Activated CD4-positive, alpha-beta T cell treated with anti-CD3 and anti-CD28 coated beads, Interleukin-2, amount 50 U/mL, for 16 hours (primary cell): ENCODE measurements at regions not wholly inside any gene's neighbourhood (a gene's known extent, or its start where the extent isn't known, plus 50 kb on each side); places are given as distances from the start of the nearest gene placed in this dataset.

Experiments
- DNase-seq: peaks from one replicate; pipeline ENCODE4 v3.0.0-alpha.2; 2020

- no peak for DNase-seq
These were observed 136.5 kb downstream of the DSEL start for GRCh38 chr18:67379981-67380380.

DNA sequence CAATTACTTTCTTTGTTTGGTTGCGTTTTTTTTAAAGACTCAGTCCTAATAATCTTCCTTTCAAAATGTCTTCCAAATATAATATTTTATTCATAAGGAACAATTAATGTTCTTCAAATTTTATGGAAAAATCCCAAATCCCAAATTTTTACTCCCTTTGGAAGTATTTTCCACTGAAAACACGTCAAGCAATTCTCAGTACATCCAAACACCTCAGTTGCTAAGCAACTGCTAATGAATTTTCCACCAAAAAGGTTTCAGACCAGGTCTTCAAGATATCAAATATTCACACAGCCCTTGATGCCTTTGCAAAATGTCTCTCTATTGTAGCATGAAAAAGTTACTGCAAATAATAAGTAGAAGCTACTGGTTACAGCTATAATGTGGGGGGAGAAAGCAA, 140.1 kb downstream of the DSEL start:
- no peak for DNase-seq

DNA sequence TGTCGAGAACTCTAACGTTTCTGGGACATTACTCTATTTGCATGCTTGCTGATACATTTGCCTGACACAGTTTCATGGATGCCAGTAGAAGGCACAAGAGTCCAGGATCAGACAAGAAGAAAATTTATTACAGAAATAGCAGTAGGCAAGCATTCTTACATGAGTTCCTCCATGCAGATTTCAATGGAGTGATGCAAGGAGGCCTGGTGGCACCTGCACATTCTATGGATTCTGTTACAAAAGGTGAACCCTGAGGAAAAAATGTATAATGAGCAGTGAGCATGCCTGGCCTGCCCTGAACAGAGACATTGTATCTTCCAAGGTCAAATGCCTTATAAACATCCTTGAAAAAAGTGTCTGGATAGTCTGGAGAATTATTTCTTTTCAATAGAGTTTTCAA, 142.9 kb downstream of the DSEL start:
- no peak for DNase-seq

DNA sequence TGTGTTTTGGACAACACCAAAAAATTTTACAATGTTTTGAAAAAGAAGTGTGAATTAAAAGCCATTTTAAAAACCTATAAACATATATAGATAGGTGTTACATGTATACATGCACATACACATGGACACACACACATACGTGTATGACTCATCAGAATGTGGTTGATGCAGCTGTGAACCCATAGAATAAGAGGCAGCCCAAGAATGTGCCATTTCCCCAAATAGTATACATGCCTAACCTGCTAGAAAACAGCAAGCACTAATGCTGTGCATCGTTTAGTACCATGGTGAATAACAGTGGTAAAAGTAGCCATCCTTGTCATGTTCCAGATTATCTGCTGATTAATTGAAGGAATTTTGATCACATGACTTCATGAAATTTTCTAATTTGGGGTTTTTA, 149.0 kb downstream of the DSEL start:
- DNase-seq, result no peak

DNA sequence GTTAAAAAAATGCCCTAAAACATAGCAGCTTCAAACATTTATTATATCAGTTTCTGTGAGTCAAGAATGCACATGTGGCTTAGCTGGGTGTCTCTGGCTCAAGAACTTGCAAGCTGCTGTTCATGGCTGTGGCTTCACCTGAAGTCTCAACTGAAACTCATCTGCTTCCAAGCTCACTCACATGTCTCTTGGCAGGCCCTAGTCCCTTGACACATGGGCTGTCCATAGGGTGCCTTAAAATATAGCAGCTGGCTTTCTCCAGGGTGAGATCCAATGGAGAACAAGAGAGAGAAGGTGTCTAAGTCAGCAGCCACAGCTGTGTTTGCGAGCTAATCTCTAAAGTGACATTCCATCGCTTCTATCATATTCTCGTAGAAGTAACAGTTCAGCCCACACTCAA, 152.8 kb downstream of the DSEL start:
- DNase-seq, result no peak

DNA sequence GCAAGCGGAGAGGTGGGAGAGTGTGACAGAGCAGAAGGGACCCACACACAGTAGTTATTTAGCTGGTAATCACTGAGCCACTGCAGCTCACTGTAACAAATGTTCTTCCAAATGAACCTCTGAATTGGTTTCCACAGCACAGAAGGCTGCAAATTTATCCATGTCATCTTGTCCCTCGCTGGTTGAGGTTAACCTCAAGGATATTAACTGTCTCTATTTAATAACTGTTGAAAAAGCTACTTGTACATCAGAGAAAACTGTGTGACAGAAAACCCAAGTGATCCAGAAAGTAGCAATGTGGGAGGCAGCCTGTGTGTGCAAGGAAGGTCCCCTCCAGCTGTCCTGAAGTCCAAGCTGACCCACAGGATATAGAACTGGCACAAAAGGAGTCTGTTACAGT, 153.6 kb downstream of the DSEL start:
- no peak for DNase-seq

- peak; percentile 72 for DNase-seq
These were observed 156.4 kb downstream of the DSEL start for GRCh38 chr18:67359873-67360838.

DNA sequence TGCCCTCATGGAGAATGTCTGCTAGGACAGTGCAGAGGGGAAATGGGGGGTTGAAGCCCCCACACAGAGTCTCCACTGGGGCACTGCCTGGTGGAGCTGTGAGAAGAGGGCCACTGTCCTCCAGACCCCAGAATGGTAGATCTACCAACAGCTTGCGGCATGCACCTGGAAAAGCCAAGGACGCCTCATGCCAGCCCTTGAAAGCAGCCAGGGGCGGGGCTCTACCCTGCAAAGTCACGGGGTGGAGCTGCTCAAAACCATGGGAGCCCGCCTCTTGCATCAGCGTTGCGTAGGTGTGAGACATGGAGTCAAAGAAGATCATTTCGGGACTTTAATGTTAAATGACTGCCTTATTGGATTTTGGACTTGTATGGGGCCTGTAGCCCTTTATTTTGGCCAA, 157.6 kb downstream of the DSEL start:
- no peak for DNase-seq

- no peak for DNase-seq
These were observed 161.8 kb downstream of the DSEL start for GRCh38 chr18:67354692-67355091.

DNA sequence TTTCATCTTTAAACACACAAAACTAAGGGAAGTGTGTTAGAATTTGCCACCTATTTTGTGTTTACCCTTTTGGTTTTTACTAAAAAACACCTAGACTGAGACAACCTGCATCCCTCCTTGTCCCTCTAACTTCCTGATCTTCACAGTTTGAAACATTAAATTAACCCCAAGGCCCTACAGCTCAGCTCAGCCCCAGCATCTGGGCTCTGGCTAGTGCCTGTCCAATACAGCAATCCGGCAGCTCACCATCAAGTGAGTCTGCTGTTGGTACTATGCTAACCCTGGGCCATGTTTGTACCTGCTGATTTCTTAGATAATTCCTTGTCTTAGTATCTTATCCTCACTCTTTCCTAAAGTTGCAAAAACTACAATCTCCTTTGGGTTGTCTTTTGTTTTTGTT, 162.4 kb downstream of the DSEL start:
- no peak for DNase-seq

DNA sequence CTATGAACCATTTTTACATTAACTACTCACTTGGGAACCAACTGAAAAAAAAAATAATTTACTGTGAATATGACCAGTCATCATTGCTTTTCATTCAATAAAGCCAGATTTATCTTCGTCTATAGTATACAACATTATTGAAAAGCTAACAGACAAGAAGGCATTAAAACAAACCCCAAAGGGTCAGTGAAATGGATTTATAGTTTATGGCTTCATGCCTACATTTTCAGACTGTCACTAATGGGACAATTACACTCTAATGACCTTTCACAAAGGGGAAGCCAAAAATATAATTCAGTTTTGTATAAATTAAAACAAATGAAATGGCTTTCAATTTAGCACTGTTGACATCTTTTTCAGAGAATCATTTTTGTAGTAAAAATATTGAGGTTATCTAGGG, 169.1 kb downstream of the DSEL start:
- no peak for DNase-seq

DNA sequence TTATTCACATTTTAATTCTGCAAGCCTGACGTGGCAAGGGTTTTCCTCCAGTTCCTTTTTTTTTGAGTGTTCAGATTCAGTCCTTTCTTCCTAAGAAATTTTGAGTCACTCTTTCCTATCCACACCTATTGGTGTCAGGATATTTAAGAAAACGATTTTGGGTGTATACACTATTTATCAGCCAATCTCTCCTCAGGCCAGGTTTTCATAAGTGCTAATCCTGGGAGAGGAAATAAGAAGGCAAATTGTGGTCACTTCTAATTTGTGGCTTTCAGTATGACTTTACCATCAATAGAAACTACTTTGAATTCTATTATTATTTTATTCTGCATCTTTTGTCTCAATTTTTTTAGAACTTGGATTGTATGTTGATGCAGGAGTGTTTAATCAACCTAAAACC, 174.4 kb downstream of the DSEL start:
- no peak for DNase-seq

DNA sequence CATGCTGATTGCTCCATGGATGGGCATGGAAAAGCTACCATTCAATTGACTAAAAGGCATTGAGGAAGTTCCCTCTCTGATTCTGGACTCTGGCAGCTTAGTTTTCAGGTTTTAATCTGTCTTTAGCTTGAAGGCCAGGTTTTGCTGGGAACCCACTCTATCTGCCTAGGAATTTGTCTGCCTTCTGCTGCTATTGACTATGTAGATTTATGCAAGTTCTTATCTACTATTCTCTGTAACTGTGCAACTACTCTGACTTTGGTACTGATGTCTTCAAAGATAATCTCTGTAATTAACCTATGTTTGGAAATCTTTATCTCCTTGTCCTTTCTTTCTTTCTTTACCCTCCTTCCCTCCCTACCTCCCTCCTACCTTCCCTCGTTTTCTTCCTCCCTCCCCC, 178.8 kb downstream of the DSEL start:
- no peak for DNase-seq

DNA sequence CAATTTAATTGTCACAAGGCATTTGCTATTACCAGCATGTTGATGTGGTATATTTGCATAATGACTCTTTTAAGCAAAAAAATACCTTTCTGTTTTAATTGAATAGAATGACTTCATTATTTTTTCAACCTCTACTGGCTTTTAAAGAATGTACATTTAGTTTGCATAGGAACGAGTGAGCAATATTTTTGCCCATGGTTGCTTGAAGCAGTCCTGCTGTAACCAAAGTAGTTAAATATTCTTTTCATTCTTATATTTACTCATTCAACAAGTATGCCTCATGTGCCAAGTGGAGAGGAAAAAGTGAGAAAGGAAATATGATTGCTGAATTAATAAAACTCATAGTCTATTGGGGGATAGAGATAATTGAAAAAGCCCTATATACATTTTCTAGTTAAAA, 184.7 kb downstream of the DSEL start:
- no peak for DNase-seq

- no peak for DNase-seq
These were observed 197.4 kb downstream of the DSEL start for GRCh38 chr18:67319109-67319508.

DNA sequence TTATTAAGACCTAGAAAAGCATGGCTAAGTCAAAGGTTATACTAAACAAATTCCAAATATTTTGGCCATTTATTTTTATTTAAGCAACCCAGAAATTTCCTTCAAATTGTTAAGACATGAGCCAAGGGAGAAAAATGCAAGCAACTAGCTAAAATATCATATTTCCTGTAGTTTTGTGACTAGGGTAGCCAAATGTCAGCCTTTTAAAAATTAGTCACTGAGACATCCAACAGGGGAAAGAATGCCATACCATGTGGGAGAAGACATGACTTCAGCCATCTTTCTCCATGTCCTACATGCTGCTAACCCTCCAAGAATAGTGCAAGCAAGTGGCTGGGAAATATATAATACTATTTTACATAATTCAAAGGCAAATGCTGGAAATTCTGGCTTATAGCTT, 197.9 kb downstream of the DSEL start:
- DNase-seq, result no peak

DNA sequence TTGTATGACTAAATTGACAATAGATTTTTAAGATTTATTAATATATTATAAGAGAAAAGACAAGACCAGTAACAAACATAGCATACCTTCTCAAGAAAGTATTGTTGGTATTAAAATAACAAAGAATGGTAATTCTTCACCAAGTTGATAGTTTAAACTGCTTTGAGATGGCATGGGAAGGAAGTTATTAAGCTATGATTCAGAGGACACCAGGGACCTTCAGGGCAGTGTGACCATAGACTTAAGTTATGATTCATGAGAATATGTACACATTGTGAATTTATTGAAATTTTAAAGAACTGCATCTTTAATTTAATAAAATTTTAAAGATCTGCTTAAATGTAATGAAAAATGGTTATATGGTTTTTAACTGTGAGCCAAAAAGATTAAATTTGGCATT, 205.7 kb downstream of the DSEL start:
- no peak for DNase-seq

GRCh38 chr18:67308819-67309218, 207.7 kb downstream of the DSEL start:
- DNase-seq, result no peak

GRCh38 chr18:67305466-67305865, 211.1 kb downstream of the DSEL start:
- DNase-seq, result no peak

DNA sequence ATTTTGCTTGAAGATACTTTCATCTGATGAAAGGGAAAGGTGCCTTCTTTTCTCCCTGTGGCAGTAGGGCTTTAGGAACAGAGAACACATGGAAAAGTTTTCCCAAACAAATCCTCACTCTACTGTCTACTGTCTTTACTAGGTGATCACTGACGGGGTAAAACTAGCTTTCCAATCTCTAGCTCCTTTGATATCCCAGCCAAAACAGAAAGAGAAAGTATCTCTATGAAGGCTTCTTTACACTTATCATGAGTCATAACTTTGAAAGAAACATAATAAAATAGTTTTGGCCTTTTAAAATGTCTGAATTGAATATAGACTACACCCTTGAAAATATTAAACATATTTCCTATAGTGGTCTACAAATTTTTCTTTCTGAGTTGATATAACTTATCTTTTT, 214.5 kb downstream of the DSEL start:
- no peak for DNase-seq

- no peak for DNase-seq
These were observed 214.9 kb downstream of the DSEL start for GRCh38 chr18:67301592-67301991.

- no peak for DNase-seq
These were observed 216.0 kb downstream of the DSEL start for GRCh38 chr18:67300498-67300897.

DNA sequence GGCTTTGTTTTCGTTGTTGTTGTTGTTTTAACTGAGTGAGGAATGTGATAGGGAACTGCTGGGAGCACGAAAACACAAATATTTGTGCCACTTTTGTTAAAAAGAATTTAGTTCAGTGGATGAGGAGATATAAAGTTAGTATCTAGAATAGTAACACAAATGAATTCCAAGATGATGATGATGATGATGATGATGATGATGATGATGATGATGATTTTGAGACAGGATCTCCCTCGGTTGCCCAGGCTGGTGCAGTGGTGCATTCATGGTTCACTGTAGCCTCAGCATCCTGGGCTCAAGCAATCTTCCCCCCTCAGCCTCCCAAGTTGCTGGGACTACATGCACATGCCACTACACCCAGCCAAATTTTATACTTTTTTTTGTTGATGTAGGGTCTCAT, 223.7 kb downstream of the DSEL start:
- no peak for DNase-seq

- no peak for DNase-seq
These were observed 226.1 kb downstream of the DSEL start for GRCh38 chr18:67290421-67290820.

- DNase-seq, result no peak
These were observed 230.9 kb downstream of the DSEL start for GRCh38 chr18:67285583-67285982.
